Uterus (tissue), 3 donors: ENCODE measurements at regions not wholly inside any gene's neighbourhood (a gene's known extent, or its start where the extent isn't known, plus 50 kb on each side); places are given as distances from the start of the nearest gene placed in this dataset.

Experiments
- DNase-seq, 2 donors: peaks; one replicate each; pipeline ENCODE4 v3.0.0-alpha.2; 2019 to 2020
- H3K27ac ChIP-seq, 2 donors: fragments of 200-600 bp; sonication (generic); 1 replicate in 1 of 2; 2 replicates in 1 of 2; pipeline ENCODE4 v1.5.1; 2016 to 2018
- H3K27me3 ChIP-seq, 2 donors: fragments of 200-600 bp; sonication (generic); one replicate each; pipeline ENCODE4 v1.5.1; 2018 to 2019; ENCODE audit warnings: control low read depth in 1 of 2
- H3K36me3 ChIP-seq, 2 donors: fragments of 200-600 bp; sonication (generic); one replicate each; pipeline ENCODE4 v1.5.1; 2019; ENCODE audit warnings: control low read depth in 1 of 2
- H3K4me1 ChIP-seq, 2 donors: fragments of 200-600 bp; sonication (generic); one replicate each; pipeline ENCODE4 v1.5.1; 2018 to 2019; ENCODE audit warnings: control low read depth in 1 of 2
- H3K4me3 ChIP-seq, 2 donors: fragments of 200-600 bp; sonication (generic); 1 replicate in 1 of 2; 2 replicates in 1 of 2; pipeline ENCODE4 v1.5.1; 2018 to 2019; ENCODE audit warnings: mild to moderate bottlenecking in 1 of 2
- H3K9me3 ChIP-seq, 2 donors: fragments of 200-600 bp; sonication (generic); one replicate each; pipeline ENCODE4 v1.5.1; 2019; ENCODE audit warnings: control low read depth in 1 of 2
- POLR2A ChIP-seq, 2 donors: fragments of 450-650 bp; IDR thresholded peaks; one replicate each; pipeline ENCODE4 v1.6.1; 2016; ENCODE audit warnings: antibody characterized with exemption in 2 of 2, mild to moderate bottlenecking in 1 of 2, moderate library complexity in 1 of 2
- intact Hi-C: fragments of 100-400 bp; cut with DNase I; formaldehyde crosslinking; loops from one replicate; pipeline ENCODE4 v1.15.1; 2023; ENCODE audit warnings: low total_unique reads
- TF ChIP-seq, protein P1 (sequence below), 4 experiments: fragments of 200-600 bp in 2 of 4; fragments of 450-650 bp in 2 of 4; sonication (generic) in 2 of 4; IDR thresholded peaks; one replicate each; pipeline ENCODE4 v1.5.1; 2016 to 2019; ENCODE audit warnings: antibody characterized with exemption in 4 of 4, mild to moderate bottlenecking in 2 of 4, moderate library complexity in 1 of 4
- donor health status: DM: yes; HTN: yes; CAD: no.

DNA sequence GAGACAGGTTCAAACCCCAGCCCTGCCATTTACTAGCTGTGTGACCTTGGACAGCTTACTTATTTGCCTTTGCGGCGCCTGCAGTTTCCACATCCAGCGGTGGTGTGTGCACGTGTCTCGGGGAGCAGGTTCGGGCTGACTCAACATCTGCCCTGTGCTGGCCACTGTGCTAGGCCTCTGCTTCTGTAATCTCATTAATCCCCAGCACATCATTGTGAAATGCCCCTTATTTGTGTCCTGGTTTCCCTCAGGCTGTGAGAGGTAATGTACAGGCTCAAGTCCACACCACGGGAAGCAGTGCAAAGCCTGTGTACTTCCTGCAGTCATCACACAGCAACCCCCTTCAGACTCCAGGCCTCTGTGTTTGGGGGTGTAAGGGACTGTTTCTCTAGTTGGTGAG, 285.7 kb downstream of the RPS24 start:
- Histone ChIP-seq H3K27ac (no peak overlapping the region), H3K36me3 (no peaks in the 10 kb centered on the region), H3K9me3 (no peaks in the 10 kb centered on the region), H3K4me1 (peaks cover 0 to 14% of the 10 kb centered on the region in 2 donors), H3K27me3 (no peaks in the 10 kb centered on the region), H3K4me3 (no peak overlapping the region)
- TF ChIP-seq, protein P1, sequence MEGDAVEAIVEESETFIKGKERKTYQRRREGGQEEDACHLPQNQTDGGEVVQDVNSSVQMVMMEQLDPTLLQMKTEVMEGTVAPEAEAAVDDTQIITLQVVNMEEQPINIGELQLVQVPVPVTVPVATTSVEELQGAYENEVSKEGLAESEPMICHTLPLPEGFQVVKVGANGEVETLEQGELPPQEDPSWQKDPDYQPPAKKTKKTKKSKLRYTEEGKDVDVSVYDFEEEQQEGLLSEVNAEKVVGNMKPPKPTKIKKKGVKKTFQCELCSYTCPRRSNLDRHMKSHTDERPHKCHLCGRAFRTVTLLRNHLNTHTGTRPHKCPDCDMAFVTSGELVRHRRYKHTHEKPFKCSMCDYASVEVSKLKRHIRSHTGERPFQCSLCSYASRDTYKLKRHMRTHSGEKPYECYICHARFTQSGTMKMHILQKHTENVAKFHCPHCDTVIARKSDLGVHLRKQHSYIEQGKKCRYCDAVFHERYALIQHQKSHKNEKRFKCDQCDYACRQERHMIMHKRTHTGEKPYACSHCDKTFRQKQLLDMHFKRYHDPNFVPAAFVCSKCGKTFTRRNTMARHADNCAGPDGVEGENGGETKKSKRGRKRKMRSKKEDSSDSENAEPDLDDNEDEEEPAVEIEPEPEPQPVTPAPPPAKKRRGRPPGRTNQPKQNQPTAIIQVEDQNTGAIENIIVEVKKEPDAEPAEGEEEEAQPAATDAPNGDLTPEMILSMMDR (IDR thresholded peaks at IDR 0.05), result no peak
- no peak for TF ChIP-seq POLR2A (IDR thresholded peaks at IDR 0.05)
- no peak for DNase-seq
- intact Hi-C loops, result no loop called here

DNA sequence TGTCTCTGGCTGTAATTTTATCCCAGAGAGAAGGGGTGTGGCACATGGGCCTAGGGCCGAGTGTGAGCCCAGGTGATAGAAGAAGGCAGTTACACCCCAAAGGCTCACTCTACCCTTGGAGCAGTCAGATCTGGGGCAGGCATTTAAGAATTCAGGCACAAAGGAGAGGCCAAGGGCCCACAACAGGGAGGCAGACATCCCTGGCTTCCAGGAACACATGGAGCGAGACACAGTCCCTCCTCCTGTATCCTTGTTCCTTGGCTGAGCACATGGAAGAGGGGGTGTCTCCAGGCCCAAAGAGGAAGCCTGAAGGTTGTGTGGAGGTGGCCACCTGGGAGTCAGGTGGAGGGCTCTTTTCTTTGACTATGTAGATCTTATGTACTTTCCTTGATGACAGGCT, 286.2 kb downstream of the RPS24 start:
- intact Hi-C loops, result no loop called here
- Histone ChIP-seq H3K27ac (peak overlapping the region in 1 of 2 donors; percentile 19), H3K4me1 (peaks cover 0 to 14% of the 10 kb centered on the region in 2 donors), H3K36me3 (no peaks in the 10 kb centered on the region), H3K27me3 (no peaks in the 10 kb centered on the region), H3K9me3 (no peaks in the 10 kb centered on the region), H3K4me3 (no peak overlapping the region)
- no peak for DNase-seq
- no peak for TF ChIP-seq POLR2A (IDR thresholded peaks at IDR 0.05)
- TF ChIP-seq, protein P1 (IDR thresholded peaks at IDR 0.05), result no peak

DNA sequence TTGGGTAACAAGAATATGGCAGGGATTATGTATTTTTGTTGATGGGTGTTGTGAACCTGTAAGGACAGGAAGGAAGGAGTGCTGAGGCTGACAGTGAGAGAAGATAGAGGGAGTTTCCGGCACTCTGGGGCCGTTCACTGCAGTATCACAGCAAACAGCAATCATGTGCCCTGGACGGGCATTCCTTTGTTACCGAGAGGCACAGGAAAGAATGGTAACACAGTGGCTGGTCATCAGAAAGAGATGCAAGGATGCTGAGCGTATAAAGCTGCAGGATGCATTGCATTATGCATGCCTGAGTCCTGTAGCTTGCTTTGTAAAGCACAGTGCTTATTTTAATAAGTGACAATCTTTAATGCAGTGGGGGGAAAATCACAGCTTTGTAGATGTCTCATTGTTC, 286.8 kb downstream of the RPS24 start:
- H3K27ac ChIP-seq, result no peak overlapping the region
- no peaks in the 10 kb centered on the region for H3K9me3 ChIP-seq
- H3K36me3 ChIP-seq, result no peaks in the 10 kb centered on the region
- H3K4me3 ChIP-seq, result no peak overlapping the region
- H3K4me1 ChIP-seq, result peaks cover 0 to 14% of the 10 kb centered on the region in 2 donors
- DNase-seq, result no peak
- intact Hi-C loops, result no loop called here
- no peak for TF ChIP-seq POLR2A (IDR thresholded peaks at IDR 0.05)
- TF ChIP-seq, protein P1 (IDR thresholded peaks at IDR 0.05), result no peak
- no peaks in the 10 kb centered on the region for H3K27me3 ChIP-seq

DNA sequence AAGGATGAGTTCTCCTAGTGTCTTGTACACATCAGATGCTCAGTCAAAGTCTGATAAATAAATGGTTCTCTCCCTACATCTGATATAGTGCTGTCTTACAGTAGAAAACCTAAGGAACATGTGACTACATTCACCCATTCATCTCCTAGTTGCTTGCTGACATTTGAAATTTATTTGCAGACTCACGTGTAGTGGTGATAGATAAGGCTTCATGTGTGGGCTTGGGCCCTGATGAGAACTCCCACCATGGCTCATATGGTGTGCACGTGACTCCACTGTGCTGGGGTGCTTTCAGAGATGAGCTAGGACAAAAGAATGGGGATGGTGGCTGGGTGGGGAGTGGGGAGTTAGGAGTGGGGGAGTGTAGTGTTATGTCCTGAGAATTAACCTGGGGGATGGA, 287.3 kb downstream of the RPS24 start:
- Histone ChIP-seq H3K27me3 (no peaks in the 10 kb centered on the region), H3K4me3 (no peak overlapping the region)
- TF ChIP-seq, protein P1 (IDR thresholded peaks at IDR 0.05), result no peak
- TF ChIP-seq POLR2A (IDR thresholded peaks at IDR 0.05), result no peak

DNA sequence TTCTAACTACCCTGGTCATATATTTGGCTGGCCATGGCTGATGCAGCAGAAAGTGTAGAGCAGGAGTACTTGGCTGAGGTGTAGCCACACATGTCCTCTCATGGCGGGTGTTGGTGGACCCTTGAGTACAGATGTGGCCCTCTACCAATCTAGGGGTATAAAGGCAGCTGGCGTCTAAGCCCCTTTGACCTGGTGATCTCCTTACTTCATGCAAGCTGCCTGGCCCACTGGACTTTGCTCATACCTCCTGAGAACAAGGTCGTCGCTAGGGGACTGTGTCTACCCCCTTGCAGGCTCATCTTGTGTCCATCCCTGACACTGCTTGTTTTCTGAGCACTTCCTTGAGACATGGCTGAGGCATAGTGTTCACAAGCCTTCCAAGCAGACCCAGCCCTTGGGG, 287.8 kb downstream of the RPS24 start:
- no peak for DNase-seq
- H3K9me3 ChIP-seq, result peaks cover 0 to 5% of the 10 kb centered on the region in 2 donors
- H3K4me1 ChIP-seq, result peaks cover 0 to 14% of the 10 kb centered on the region in 2 donors
- intact Hi-C loops, result no loop called here
- H3K27me3 ChIP-seq, result no peaks in the 10 kb centered on the region
- no peak overlapping the region for H3K4me3 ChIP-seq
- no peaks in the 10 kb centered on the region for H3K36me3 ChIP-seq
- H3K27ac ChIP-seq, result no peak overlapping the region
- TF ChIP-seq POLR2A (IDR thresholded peaks at IDR 0.05), result no peak
- TF ChIP-seq, protein P1 (IDR thresholded peaks at IDR 0.05), result no peak

More for the DNA sequence above, 287.3 kb downstream of the RPS24 start:
- peaks cover 0 to 14% of the 10 kb centered on the region in 2 donors for H3K4me1 ChIP-seq
- no peak overlapping the region for H3K27ac ChIP-seq
- no peaks in the 10 kb centered on the region for H3K36me3 ChIP-seq
- H3K9me3 ChIP-seq, result no peaks in the 10 kb centered on the region
- intact Hi-C loops, result no loop called here
- no peak for DNase-seq
